Left ventricle myocardium inferior (tissue), 1 donor: ENCODE measurements at regions not wholly inside any gene's neighbourhood (a gene's known extent, or its start where the extent isn't known, plus 50 kb on each side); places are given as distances from the start of the nearest gene placed in this dataset.

ENCODE experiments used
- DNase-seq: peaks from one replicate; pipeline ENCODE4 v3.0.0-alpha.2; 2020
- H3K27ac ChIP-seq: fragments of 200-600 bp; replicated peaks from 2 replicates; pipeline ENCODE4 v1.8.0; 2021
- H3K27me3 ChIP-seq: fragments of 200-600 bp; 2 replicates; pipeline ENCODE4 v1.8.0; 2021; ENCODE audit warnings: low read depth
- H3K36me3 ChIP-seq: fragments of 200-600 bp; 2 replicates; pipeline ENCODE4 v1.8.0; 2021
- H3K4me1 ChIP-seq: fragments of 200-600 bp; 2 replicates; pipeline ENCODE4 v1.8.0; 2021
- H3K4me3 ChIP-seq: fragments of 200-600 bp; 2 replicates; pipeline ENCODE4 v1.8.0; 2021; ENCODE audit warnings: mild to moderate bottlenecking, moderate library complexity
- H3K9me3 ChIP-seq: fragments of 200-600 bp; replicated peaks from 2 replicates; pipeline ENCODE4 v1.8.0; 2021
- intact Hi-C: fragments of 100-400 bp; cut with micrococcal nuclease; formaldehyde crosslinking; loops from one replicate; pipeline ENCODE4 v1.11.0; 2022
- TF ChIP-seq, protein P1 (sequence below): fragments of 200-600 bp; IDR thresholded peaks from 2 replicates; pipeline ENCODE4 v1.8.0; 2021; ENCODE audit warnings: antibody characterized with exemption, mild to moderate bottlenecking, borderline replicate concordance
- donor health status: DM: no; HTN: yes; CAD: no; lungs with severe emphysema.

DNA sequence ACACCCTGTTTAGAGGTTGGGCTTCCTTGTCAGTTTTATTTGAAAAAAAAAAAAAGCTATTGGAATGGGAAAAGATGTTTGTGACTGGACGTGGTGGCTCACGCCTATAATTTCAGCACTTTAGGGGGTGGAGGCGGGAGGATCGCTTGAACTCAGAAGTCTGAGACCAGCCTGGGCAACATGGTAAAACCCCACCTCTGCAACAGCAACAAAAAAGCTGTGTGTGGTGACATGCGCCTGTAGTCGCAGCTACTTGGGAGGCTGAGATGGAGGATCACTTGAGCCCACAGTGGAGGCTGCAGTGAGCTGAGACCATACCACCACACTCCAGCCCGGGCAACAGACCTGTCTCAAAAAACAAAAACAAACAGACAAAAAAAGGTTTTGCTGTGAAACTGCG lies 66.1 kb upstream of the SIAH1 start:
- TF ChIP-seq, protein P1, sequence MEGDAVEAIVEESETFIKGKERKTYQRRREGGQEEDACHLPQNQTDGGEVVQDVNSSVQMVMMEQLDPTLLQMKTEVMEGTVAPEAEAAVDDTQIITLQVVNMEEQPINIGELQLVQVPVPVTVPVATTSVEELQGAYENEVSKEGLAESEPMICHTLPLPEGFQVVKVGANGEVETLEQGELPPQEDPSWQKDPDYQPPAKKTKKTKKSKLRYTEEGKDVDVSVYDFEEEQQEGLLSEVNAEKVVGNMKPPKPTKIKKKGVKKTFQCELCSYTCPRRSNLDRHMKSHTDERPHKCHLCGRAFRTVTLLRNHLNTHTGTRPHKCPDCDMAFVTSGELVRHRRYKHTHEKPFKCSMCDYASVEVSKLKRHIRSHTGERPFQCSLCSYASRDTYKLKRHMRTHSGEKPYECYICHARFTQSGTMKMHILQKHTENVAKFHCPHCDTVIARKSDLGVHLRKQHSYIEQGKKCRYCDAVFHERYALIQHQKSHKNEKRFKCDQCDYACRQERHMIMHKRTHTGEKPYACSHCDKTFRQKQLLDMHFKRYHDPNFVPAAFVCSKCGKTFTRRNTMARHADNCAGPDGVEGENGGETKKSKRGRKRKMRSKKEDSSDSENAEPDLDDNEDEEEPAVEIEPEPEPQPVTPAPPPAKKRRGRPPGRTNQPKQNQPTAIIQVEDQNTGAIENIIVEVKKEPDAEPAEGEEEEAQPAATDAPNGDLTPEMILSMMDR = no peak

DNA sequence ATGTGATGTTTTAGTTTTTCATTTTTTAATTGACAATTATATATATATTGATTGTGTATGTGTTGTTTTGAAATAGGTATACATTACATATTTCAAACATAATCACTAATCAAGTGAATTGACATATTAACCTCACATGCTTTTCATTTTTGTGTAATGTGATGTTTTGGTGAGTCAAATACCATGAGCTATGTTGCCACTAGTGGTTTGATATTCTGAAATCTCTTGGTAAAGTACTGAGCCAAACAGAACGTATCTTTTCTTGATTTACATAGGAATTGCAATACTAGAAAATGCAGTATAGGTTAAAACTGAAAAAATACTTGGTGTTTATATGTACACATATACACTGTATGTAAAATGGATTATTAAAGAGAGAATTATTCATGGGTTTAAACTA lies 65.2 kb upstream of the SIAH1 start:
- no peaks in the 10 kb centered on the region for H3K27me3 ChIP-seq
- H3K36me3 ChIP-seq = no peaks in the 10 kb centered on the region
- intact Hi-C loops = no loop called here
- no peak overlapping the region for H3K4me3 ChIP-seq
- H3K4me1 ChIP-seq = peaks cover 14% of the 10 kb centered on the region
- no peaks in the 10 kb centered on the region for H3K9me3 ChIP-seq
- TF ChIP-seq, protein P1 = no peak
- H3K27ac ChIP-seq = no peak overlapping the region
- DNase-seq = no peak

More for the DNA sequence above, 66.1 kb upstream of the SIAH1 start:
- Histone ChIP-seq H3K9me3 (no peaks in the 10 kb centered on the region), H3K27ac (no peak overlapping the region), H3K36me3 (no peaks in the 10 kb centered on the region), H3K27me3 (no peaks in the 10 kb centered on the region), H3K4me3 (no peak overlapping the region), H3K4me1 (peaks cover 12% of the 10 kb centered on the region)
- intact Hi-C loops = no loop called here
- DNase-seq = no peak

DNA sequence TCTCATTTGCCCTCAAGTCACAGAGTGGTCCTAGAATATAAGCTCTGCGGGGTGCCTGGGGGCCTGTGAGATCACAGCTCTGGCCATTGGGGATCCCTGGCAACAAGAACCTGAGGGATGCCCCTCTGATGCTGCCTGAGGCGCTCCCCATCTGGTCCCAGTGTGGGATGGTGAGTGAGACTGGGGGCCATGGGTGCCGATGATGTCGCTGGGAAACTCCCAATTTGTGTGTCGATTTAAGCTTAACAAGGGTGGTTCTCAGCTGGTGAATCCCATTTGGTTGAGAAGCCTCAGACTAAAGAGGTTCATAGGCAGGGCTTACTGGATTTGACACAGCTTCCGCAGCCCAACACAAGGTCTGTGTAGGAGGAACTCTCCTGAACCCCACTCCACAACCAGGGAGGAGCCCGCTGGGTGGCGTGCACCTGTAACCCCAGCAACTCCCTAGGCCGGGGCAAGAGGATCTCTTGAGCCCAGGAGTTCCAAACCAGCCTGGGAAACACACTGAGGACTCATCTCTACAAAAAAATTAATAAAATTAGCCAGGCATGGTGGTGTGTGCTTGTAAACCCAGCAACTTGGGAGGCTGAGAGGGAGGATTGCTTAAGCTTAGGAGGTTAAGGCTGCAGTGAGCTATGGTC lies 63.7 kb upstream of the SIAH1 start:
- no peak overlapping the region for H3K27ac ChIP-seq
- no peak for DNase-seq
- intact Hi-C loops = no loop called here

DNA sequence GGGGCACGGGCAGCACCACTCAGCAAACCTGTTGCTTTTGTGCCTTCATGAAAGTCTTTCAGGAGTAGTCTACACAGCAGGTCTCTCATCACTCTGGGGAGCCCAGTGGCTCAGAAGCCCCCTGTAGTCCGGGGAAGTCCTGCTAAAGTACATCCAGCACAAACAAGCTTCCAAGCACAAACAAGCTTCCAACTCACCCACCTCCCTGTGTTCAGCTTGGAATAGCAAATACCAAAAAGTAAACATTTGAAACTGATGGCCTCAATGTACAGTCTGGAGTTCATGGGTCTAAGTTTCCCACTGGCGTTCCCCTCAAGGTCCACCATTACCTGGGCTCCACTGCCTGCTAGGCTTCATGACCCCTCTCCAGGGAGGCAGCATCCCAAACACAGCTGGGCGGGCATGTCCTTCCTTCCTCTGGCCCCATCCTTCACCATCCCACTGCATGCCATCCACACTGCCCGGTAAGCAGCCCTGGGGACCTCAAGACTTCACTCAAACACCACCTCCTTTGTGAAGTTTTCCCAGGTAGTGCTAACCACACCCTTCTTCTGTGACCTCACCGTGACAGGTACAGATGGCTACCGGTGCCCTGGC lies 62.8 kb upstream of the SIAH1 start:
- no peak overlapping the region for H3K27ac ChIP-seq
- TF ChIP-seq, protein P1 = no peak
- H3K4me1 ChIP-seq = peaks cover 23% of the 10 kb centered on the region
- intact Hi-C loops = no loop called here
- H3K4me3 ChIP-seq = no peak overlapping the region
- H3K36me3 ChIP-seq = no peaks in the 10 kb centered on the region
- H3K9me3 ChIP-seq = no peaks in the 10 kb centered on the region
- no peak for DNase-seq
- H3K27me3 ChIP-seq = no peaks in the 10 kb centered on the region

More for the DNA sequence above, 63.7 kb upstream of the SIAH1 start:
- Histone ChIP-seq H3K27me3 (no peaks in the 10 kb centered on the region), H3K4me1 (peaks cover 28% of the 10 kb centered on the region), H3K4me3 (no peak overlapping the region), H3K36me3 (no peaks in the 10 kb centered on the region), H3K9me3 (no peaks in the 10 kb centered on the region)
- TF ChIP-seq, protein P1 = no peak

DNA sequence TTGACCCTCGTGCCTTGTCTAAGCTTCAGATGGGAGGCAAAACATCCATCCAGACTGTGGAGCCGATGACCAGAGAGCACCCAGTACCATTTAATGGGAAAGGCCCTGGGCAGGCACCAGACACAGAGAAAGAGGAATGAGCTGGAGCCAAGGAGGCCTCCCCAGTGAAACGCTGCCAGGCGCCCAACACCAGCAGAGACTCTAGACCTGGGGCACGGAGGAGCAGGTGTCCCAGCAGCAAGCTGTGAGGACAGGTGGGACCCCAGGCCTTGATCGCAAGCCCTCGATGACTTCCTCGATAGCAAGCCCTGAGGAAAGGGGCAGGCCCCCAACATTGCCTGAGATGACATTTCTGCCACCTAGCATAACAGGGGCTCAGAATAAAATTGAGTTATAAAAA lies 62.2 kb upstream of the SIAH1 start:
- intact Hi-C loops = no loop called here
- Histone ChIP-seq H3K4me1 (peaks cover 17% of the 10 kb centered on the region), H3K27me3 (no peaks in the 10 kb centered on the region), H3K9me3 (no peaks in the 10 kb centered on the region), H3K36me3 (no peaks in the 10 kb centered on the region), H3K4me3 (no peak overlapping the region), H3K27ac (no peak overlapping the region)
- TF ChIP-seq, protein P1 = no peak
- DNase-seq = no peak
